Spleen (tissue), 11 donors: ENCODE measurements at regions not wholly inside any gene's neighbourhood (a gene's known extent, or its start where the extent isn't known, plus 50 kb on each side); places are given as distances from the start of the nearest gene placed in this dataset.

Source experiments
- DNase-seq: peaks from one replicate; pipeline ENCODE4 v3.0.0-alpha.2; 2020
- H3K27ac ChIP-seq, 8 donors: fragments of 200-600 bp; sonication (generic) in 7 of 8; 1 replicate in 4 of 8; 2 replicates in 4 of 8; pipeline versions ENCODE4 v1.5.0 to v1.8.0; 2016 to 2021; ENCODE audit warnings: inconsistent platforms in 4 of 8, mild to moderate bottlenecking in 4 of 8, moderate library complexity in 1 of 8
- H3K27me3 ChIP-seq, 7 donors: fragments of 200-600 bp; sonication (generic) in 6 of 7; replicated peaks in 1 of 7; 1 replicate in 4 of 7; 2 replicates in 3 of 7; pipeline versions ENCODE4 v1.5.0 to v1.8.0; 2016 to 2021; ENCODE audit warnings: inconsistent platforms in 3 of 7, mild to moderate bottlenecking in 1 of 7
- H3K36me3 ChIP-seq, 6 donors: fragments of 200-600 bp; sonication (generic) in 5 of 6; 1 replicate in 4 of 6; 2 replicates in 2 of 6; pipeline versions ENCODE4 v1.5.0 to v1.8.0; 2016 to 2021; ENCODE audit warnings: inconsistent platforms in 2 of 6
- H3K4me1 ChIP-seq, 6 donors: fragments of 200-600 bp; sonication (generic) in 5 of 6; 1 replicate in 3 of 6; 2 replicates in 3 of 6; pipeline versions ENCODE4 v1.5.0 to v1.8.0; 2016 to 2021; ENCODE audit warnings: inconsistent platforms in 3 of 6
- H3K4me3 ChIP-seq, 8 donors: fragments of 200-600 bp; sonication (generic) in 7 of 8; 1 replicate in 4 of 8; 2 replicates in 4 of 8; pipeline versions ENCODE4 v1.5.0 to v1.8.0; 2016 to 2021; ENCODE audit warnings: inconsistent platforms in 4 of 8, mild to moderate bottlenecking in 4 of 8, moderate library complexity in 2 of 8
- H3K9me3 ChIP-seq, 8 donors: fragments of 200-600 bp; sonication (generic) in 7 of 8; 1 replicate in 4 of 8; 2 replicates in 4 of 8; pipeline versions ENCODE4 v1.5.0 to v1.8.0; 2016 to 2021; ENCODE audit warnings: inconsistent platforms in 4 of 8
- CTCF ChIP-seq, 11 experiments: fragments of 200-600 bp in 7 of 11; fragments of 450-650 bp in 4 of 11; sonication (generic) in 4 of 11; IDR thresholded peaks in 8 of 11; conservative IDR thresholded peaks in 3 of 11; 1 replicate in 7 of 11; 2 replicates in 4 of 11; pipeline versions ENCODE4 v1.4.0 to v1.8.0; 2016 to 2021; ENCODE audit warnings: antibody characterized with exemption in 11 of 11, inconsistent platforms in 4 of 11, mild to moderate bottlenecking in 1 of 11
- POLR2A ChIP-seq, 3 donors: fragments of 450-650 bp; IDR thresholded peaks; one replicate each; pipeline ENCODE4 v1.5.1; 2017; ENCODE audit warnings: antibody characterized with exemption in 3 of 3, mild to moderate bottlenecking in 1 of 3
- POLR2AphosphoS5 ChIP-seq, 3 donors: sonication (generic); formaldehyde crosslinking; IDR thresholded peaks; one replicate each; pipeline ENCODE4 v1.5.1; 2017; ENCODE audit warnings: antibody characterized with exemption in 3 of 3
- WGBS, 5 donors: extraction: QIAGEN DNeasy Blood & Tissue Kit in 3 of 5; methylation state at CpG; one replicate each; pipeline versions ENCODE4 v1.1.5 to v1.1.7; 2013 to 2018; 5-methylcytosine and 5-hydroxymethylcytosine counted together
- intact Hi-C: fragments of 100-400 bp; cut with DNase I; formaldehyde crosslinking; loops from one replicate; pipeline ENCODE4 v1.15.0; 2023; ENCODE audit warnings: low total_unique reads
- donor health status: healthy with polysubstance abuse.
- donor health status: DM: no; HTN: no; CAD: no; lungs with moderate emphysema.
- donor health status: DM: no; HTN: no; CAD: no.
- donor health status: Bipolar disorder and iron deficiency.
- donor health status: healthy.
- donor health status: DM: no; HTN: no; CAD: no.
- donor health status: DM: yes; HTN: yes; CAD: no.

GRCh38 chr5:153390569-153390968, 99.9 kb upstream of the GRIA1 start:
- Histone ChIP-seq H3K36me3 (no peaks in the 10 kb centered on the region), H3K27ac (no peak overlapping the region)
- intact Hi-C loops: no loop called here

GRCh38 chr5:153399595-153399994, 90.9 kb upstream of the GRIA1 start:
- 34 to 47% (median 42%) methylated on average over 2 of the region's 2 CpGs for WGBS, 5 donors
- no peaks in the 10 kb centered on the region for H3K4me1 ChIP-seq
- H3K36me3 ChIP-seq: no peaks in the 10 kb centered on the region
- H3K27me3 ChIP-seq: no peaks in the 10 kb centered on the region
- TF ChIP-seq CTCF (IDR thresholded peaks at IDR 0.05 in 8 of 11, conservative IDR thresholded peaks at IDR 0.05 in 3 of 11): no peak
- no peak for TF ChIP-seq POLR2A (IDR thresholded peaks at IDR 0.05)
- no peak for TF ChIP-seq POLR2AphosphoS5 (IDR thresholded peaks at IDR 0.05)
- intact Hi-C loops: no loop called here
- no peaks in the 10 kb centered on the region for H3K9me3 ChIP-seq
- DNase-seq: no peak
- no peak overlapping the region for H3K27ac ChIP-seq
- H3K4me3 ChIP-seq: no peak overlapping the region

More at GRCh38 chr5:153390569-153390968, 99.9 kb upstream of the GRIA1 start:
- no peaks in the 10 kb centered on the region for H3K27me3 ChIP-seq
- no peak for DNase-seq
- no peak for TF ChIP-seq POLR2AphosphoS5 (IDR thresholded peaks at IDR 0.05)
- H3K4me3 ChIP-seq: no peak overlapping the region
- H3K9me3 ChIP-seq: no peaks in the 10 kb centered on the region
- H3K4me1 ChIP-seq: no peaks in the 10 kb centered on the region

- DNase-seq: no peak
- Histone ChIP-seq H3K27ac (no peak overlapping the region), H3K4me1 (no peaks in the 10 kb centered on the region), H3K27me3 (no peaks in the 10 kb centered on the region), H3K36me3 (no peaks in the 10 kb centered on the region), H3K4me3 (no peak overlapping the region), H3K9me3 (no peaks in the 10 kb centered on the region)
- intact Hi-C loops: no loop called here
- TF ChIP-seq POLR2AphosphoS5 (IDR thresholded peaks at IDR 0.05) (no peak), CTCF (IDR thresholded peaks at IDR 0.05 in 8 of 11, conservative IDR thresholded peaks at IDR 0.05 in 3 of 11) (no peak), POLR2A (IDR thresholded peaks at IDR 0.05) (no peak)
- WGBS, 5 donors: 65 to 83% (median 80%) methylated on average over 2 of the region's 2 CpGs
Measured at GRCh38 chr5:153400931-153401330, 89.5 kb upstream of the GRIA1 start.

GRCh38 chr5:153402550-153402949, 87.9 kb upstream of the GRIA1 start:
- intact Hi-C loops: no loop called here
- Histone ChIP-seq H3K27me3 (no peaks in the 10 kb centered on the region), H3K36me3 (no peaks in the 10 kb centered on the region), H3K4me1 (no peaks in the 10 kb centered on the region), H3K9me3 (no peaks in the 10 kb centered on the region), H3K4me3 (no peak overlapping the region), H3K27ac (no peak overlapping the region)
- DNase-seq: no peak
- TF ChIP-seq POLR2A (IDR thresholded peaks at IDR 0.05) (no peak), POLR2AphosphoS5 (IDR thresholded peaks at IDR 0.05) (no peak), CTCF (IDR thresholded peaks at IDR 0.05 in 8 of 11, conservative IDR thresholded peaks at IDR 0.05 in 3 of 11) (no peak)

- intact Hi-C loops: no loop called here
- H3K9me3 ChIP-seq: no peaks in the 10 kb centered on the region
- no peak for TF ChIP-seq POLR2AphosphoS5 (IDR thresholded peaks at IDR 0.05)
- no peak for TF ChIP-seq CTCF (IDR thresholded peaks at IDR 0.05 in 8 of 11, conservative IDR thresholded peaks at IDR 0.05 in 3 of 11)
- no peak for TF ChIP-seq POLR2A (IDR thresholded peaks at IDR 0.05)
Measured at GRCh38 chr5:153403470-153403869, 87.0 kb upstream of the GRIA1 start.

More at GRCh38 chr5:153403470-153403869, 87.0 kb upstream of the GRIA1 start:
- Histone ChIP-seq H3K27ac (no peak overlapping the region), H3K4me3 (no peak overlapping the region), H3K4me1 (no peaks in the 10 kb centered on the region), H3K27me3 (no peaks in the 10 kb centered on the region), H3K36me3 (no peaks in the 10 kb centered on the region)
- no peak for DNase-seq
